ENCODE measurements at regions not wholly inside any gene's neighbourhood (a gene's known extent, or its start where the extent isn't known, plus 50 kb on each side); places are given as distances from the start of the nearest gene placed in this dataset.
"Not testable (repeated sequence)": the region's sequence is repeated elsewhere in the genome, so short reads cannot be mapped to it uniquely, and the experiment has no call there.

- no peak for DNase-seq
Observed at GRCh38 chr9:31702957-31703356, 681.5 kb upstream of the ACO1 start.

GRCh38 chr9:31715250-31715649 lies 669.2 kb upstream of the ACO1 start:
- no peak for DNase-seq

- no peak for DNase-seq
Observed at GRCh38 chr9:31719262-31719661, 665.2 kb upstream of the ACO1 start.

GRCh38 chr9:31730398-31730797 lies 654.0 kb upstream of the ACO1 start:
- no peak for DNase-seq

- no peak for DNase-seq
Observed at GRCh38 chr9:31733166-31733565, 651.3 kb upstream of the ACO1 start.

- no peak for DNase-seq
Observed at GRCh38 chr9:31736581-31737179, 647.8 kb upstream of the ACO1 start.

GRCh38 chr9:31740705-31741104 lies 643.7 kb upstream of the ACO1 start:
- DNase-seq = no peak

GRCh38 chr9:31744589-31744988 lies 639.9 kb upstream of the ACO1 start:
- no peak for DNase-seq

GRCh38 chr9:31745468-31745867 lies 639.0 kb upstream of the ACO1 start:
- no peak for DNase-seq

- no peak for DNase-seq
Observed at GRCh38 chr9:31745886-31746285, 638.6 kb upstream of the ACO1 start.

- DNase-seq = no peak
Observed at GRCh38 chr9:31753756-31754155, 630.7 kb upstream of the ACO1 start.

- DNase-seq = no peak
Observed at GRCh38 chr9:31759703-31760102, 624.7 kb upstream of the ACO1 start.

- not testable (repeated sequence) for DNase-seq
Observed at GRCh38 chr9:31774021-31774420, 610.4 kb upstream of the ACO1 start.

- DNase-seq = no peak
Observed at GRCh38 chr9:31774571-31774970, 609.9 kb upstream of the ACO1 start.

GRCh38 chr9:31776471-31776870 lies 608.0 kb upstream of the ACO1 start:
- no peak for DNase-seq

GRCh38 chr9:31783491-31783890 lies 601.0 kb upstream of the ACO1 start:
- DNase-seq = no peak

GRCh38 chr9:31790720-31791119 lies 593.7 kb upstream of the ACO1 start:
- no peak for DNase-seq

GRCh38 chr9:31799953-31800609 lies 584.4 kb upstream of the ACO1 start:
- DNase-seq = peak; percentile 8

GRCh38 chr9:31807574-31808256 lies 576.7 kb upstream of the ACO1 start:
- DNase-seq = no peak

- DNase-seq = no peak
Observed at GRCh38 chr9:31808766-31809165, 575.7 kb upstream of the ACO1 start.

- DNase-seq = no peak
Observed at GRCh38 chr9:31820426-31820825, 564.0 kb upstream of the ACO1 start.

GRCh38 chr9:31821583-31821982 lies 562.9 kb upstream of the ACO1 start:
- DNase-seq = no peak

GRCh38 chr9:31823365-31823764 lies 561.1 kb upstream of the ACO1 start:
- DNase-seq = no peak

GRCh38 chr9:31824860-31825259 lies 559.6 kb upstream of the ACO1 start:
- no peak for DNase-seq

GRCh38 chr9:31837211-31837610 lies 547.2 kb upstream of the ACO1 start:
- no peak for DNase-seq

Data from amniotic stem cell (primary cell).